Astrocyte (in vitro differentiated cells and primary cell): ENCODE measurements at regions not wholly inside any gene's neighbourhood (a gene's known extent, or its start where the extent isn't known, plus 50 kb on each side); places are given as distances from the start of the nearest gene placed in this dataset.

Source experiments
- DNase-seq: peaks from one replicate; pipeline ENCODE4 v3.0.0-alpha.2; 2010; ENCODE audit warnings: low read depth
- FAIRE-seq: peaks from 2 replicates; lab custom pipeline; 2011; peaks lifted over from hg19 to GRCh38; lab: Jason Lieb, UNC
- H2AFZ ChIP-seq: 2 replicates; pipeline ENCODE4 v1.6.0; 2012; ENCODE audit warnings: low read depth, low read length, inconsistent platforms
- H3K27ac ChIP-seq: 2 replicates; pipeline ENCODE4 v1.5.1; 2011; ENCODE audit warnings: low read depth, low read length, inconsistent platforms
- H3K27me3 ChIP-seq: 2 replicates; pipeline ENCODE4 v1.6.0; 2011; ENCODE audit warnings: low read length, inconsistent platforms; ENCODE audit not compliant: insufficient read depth
- H3K36me3 ChIP-seq: 2 replicates; pipeline ENCODE4 v1.5.1; 2011; ENCODE audit warnings: low read length, inconsistent platforms; ENCODE audit not compliant: insufficient read depth
- H3K4me1 ChIP-seq: 2 replicates; pipeline ENCODE4 v1.5.1; 2011; ENCODE audit warnings: low read length, inconsistent platforms; ENCODE audit not compliant: insufficient read depth
- H3K4me2 ChIP-seq: 2 replicates; pipeline ENCODE4 v1.6.0; 2012; ENCODE audit warnings: low read length, inconsistent platforms
- H3K4me3 ChIP-seq: 2 replicates; pipeline ENCODE4 v1.5.1; 2011; ENCODE audit warnings: low read depth, mild to moderate bottlenecking, low read length, inconsistent platforms; ENCODE audit not compliant: insufficient read depth
- H3K79me2 ChIP-seq: 2 replicates; pipeline ENCODE4 v1.6.0; 2012; ENCODE audit warnings: mild to moderate bottlenecking, low read length, inconsistent platforms; ENCODE audit not compliant: insufficient read depth
- H3K9ac ChIP-seq: 2 replicates; pipeline ENCODE4 v1.6.0; 2012; ENCODE audit warnings: mild to moderate bottlenecking, low read length, inconsistent platforms
- H3K9me3 ChIP-seq: 2 replicates; pipeline ENCODE4 v1.5.1; 2012; ENCODE audit warnings: low read depth, mild to moderate bottlenecking, low read length, inconsistent platforms; ENCODE audit not compliant: insufficient read depth
- H4K20me1 ChIP-seq: 2 replicates; pipeline ENCODE4 v1.6.0; 2012; ENCODE audit warnings: low read length, inconsistent platforms; ENCODE audit not compliant: insufficient read depth
- H3K27ac Mint-ChIP-seq: one replicate; pipeline ENCODE4 v1.8.0; 2021; ENCODE audit warnings: mild to moderate bottlenecking, mixed read lengths; ENCODE audit not compliant: unreplicated experiment
- H3K27me3 Mint-ChIP-seq: one replicate; pipeline ENCODE4 v1.8.0; 2021; ENCODE audit warnings: low read depth, mixed read lengths; ENCODE audit not compliant: unreplicated experiment
- H3K36me3 Mint-ChIP-seq: one replicate; pipeline ENCODE4 v1.8.0; 2021; ENCODE audit warnings: low read depth, mixed read lengths; ENCODE audit not compliant: unreplicated experiment
- H3K4me1 Mint-ChIP-seq: one replicate; pipeline ENCODE4 v1.8.0; 2021; ENCODE audit warnings: low read depth, mixed read lengths; ENCODE audit not compliant: unreplicated experiment
- H3K4me3 Mint-ChIP-seq: one replicate; pipeline ENCODE4 v1.8.0; 2021; ENCODE audit warnings: mild to moderate bottlenecking, moderate library complexity, mixed read lengths; ENCODE audit not compliant: unreplicated experiment
- H3K9me3 Mint-ChIP-seq: one replicate; pipeline ENCODE4 v1.8.0; 2021; ENCODE audit warnings: mild to moderate bottlenecking, mixed read lengths; ENCODE audit not compliant: unreplicated experiment
- EZH2 ChIP-seq: IDR thresholded peaks from 2 replicates; pipeline ENCODE4 v1.6.1; 2012; ENCODE audit warnings: mild to moderate bottlenecking, low read length, inconsistent platforms; ENCODE audit not compliant: insufficient read depth
- TF ChIP-seq, protein P1 (sequence below): IDR thresholded peaks from 2 replicates; pipeline ENCODE4 v1.5.1; 2011; ENCODE audit warnings: low read depth, mild to moderate bottlenecking, inconsistent platforms, low read length, moderate library complexity; ENCODE audit not compliant: insufficient read depth

GRCh38 chr1:78426408-78426807, 64.4 kb upstream of the PTGFR start:
- Histone ChIP-seq H3K4me1 (no peaks in the 10 kb centered on the region), H3K79me2 (no peaks in the 10 kb centered on the region), H3K27me3 (peaks cover 2% of the 10 kb centered on the region), H2AFZ (no peak overlapping the region), H3K27ac (no peak overlapping the region), H3K9me3 (no peaks in the 10 kb centered on the region), H3K4me2 (no peak overlapping the region), H4K20me1 (no peaks in the 10 kb centered on the region), H3K9ac (no peak overlapping the region), H3K4me3 (no peak overlapping the region), H3K36me3 (no peaks in the 10 kb centered on the region)
- Mint-ChIP-seq H3K27me3 (no peaks in the 10 kb centered on the region), H3K27ac (no peak overlapping the region), H3K9me3 (no peaks in the 10 kb centered on the region), H3K4me1 (no peaks in the 10 kb centered on the region), H3K4me3 (no peak overlapping the region), H3K36me3 (no peaks in the 10 kb centered on the region)
- FAIRE-seq (no peak), DNase-seq (no peak)
- TF ChIP-seq, protein P1, sequence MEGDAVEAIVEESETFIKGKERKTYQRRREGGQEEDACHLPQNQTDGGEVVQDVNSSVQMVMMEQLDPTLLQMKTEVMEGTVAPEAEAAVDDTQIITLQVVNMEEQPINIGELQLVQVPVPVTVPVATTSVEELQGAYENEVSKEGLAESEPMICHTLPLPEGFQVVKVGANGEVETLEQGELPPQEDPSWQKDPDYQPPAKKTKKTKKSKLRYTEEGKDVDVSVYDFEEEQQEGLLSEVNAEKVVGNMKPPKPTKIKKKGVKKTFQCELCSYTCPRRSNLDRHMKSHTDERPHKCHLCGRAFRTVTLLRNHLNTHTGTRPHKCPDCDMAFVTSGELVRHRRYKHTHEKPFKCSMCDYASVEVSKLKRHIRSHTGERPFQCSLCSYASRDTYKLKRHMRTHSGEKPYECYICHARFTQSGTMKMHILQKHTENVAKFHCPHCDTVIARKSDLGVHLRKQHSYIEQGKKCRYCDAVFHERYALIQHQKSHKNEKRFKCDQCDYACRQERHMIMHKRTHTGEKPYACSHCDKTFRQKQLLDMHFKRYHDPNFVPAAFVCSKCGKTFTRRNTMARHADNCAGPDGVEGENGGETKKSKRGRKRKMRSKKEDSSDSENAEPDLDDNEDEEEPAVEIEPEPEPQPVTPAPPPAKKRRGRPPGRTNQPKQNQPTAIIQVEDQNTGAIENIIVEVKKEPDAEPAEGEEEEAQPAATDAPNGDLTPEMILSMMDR: no peak
- TF ChIP-seq EZH2: no peak

DNA sequence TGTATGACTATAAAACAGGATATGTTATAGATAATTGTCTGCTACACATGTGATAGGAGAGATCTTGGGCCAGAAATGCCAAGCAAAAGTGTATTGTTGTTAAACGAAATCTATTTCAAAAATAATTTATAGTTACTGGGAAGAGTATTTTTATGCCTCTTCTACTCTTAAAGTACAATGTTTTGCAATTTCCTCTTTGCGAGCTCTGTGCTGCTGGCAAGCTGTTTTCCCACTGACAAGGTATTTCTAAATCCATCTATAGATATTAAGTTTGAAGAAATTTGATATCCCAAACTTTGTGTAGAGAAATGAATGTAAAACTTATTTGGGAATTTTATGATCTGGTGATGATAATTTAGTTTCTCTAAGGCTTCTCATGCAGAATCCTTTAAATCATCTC, 63.3 kb upstream of the PTGFR start:
- H3K4me3 Mint-ChIP-seq: no peak overlapping the region
- no peaks in the 10 kb centered on the region for H3K4me1 ChIP-seq
- no peaks in the 10 kb centered on the region for H4K20me1 ChIP-seq
- H3K9me3 Mint-ChIP-seq: no peaks in the 10 kb centered on the region
- no peak for TF ChIP-seq EZH2
- TF ChIP-seq, protein P1: no peak
- no peaks in the 10 kb centered on the region for H3K9me3 ChIP-seq
- H2AFZ ChIP-seq: no peak overlapping the region
- H3K27me3 ChIP-seq: peaks cover 2% of the 10 kb centered on the region
- no peaks in the 10 kb centered on the region for H3K36me3 ChIP-seq
- no peak overlapping the region for H3K27ac ChIP-seq
- no peaks in the 10 kb centered on the region for H3K79me2 ChIP-seq
- H3K4me1 Mint-ChIP-seq: no peaks in the 10 kb centered on the region
- DNase-seq: no peak
- H3K4me3 ChIP-seq: no peak overlapping the region
- no peak for FAIRE-seq
- H3K27me3 Mint-ChIP-seq: no peaks in the 10 kb centered on the region
- H3K27ac Mint-ChIP-seq: no peak overlapping the region
- no peak overlapping the region for H3K9ac ChIP-seq
- H3K4me2 ChIP-seq: no peak overlapping the region
- no peaks in the 10 kb centered on the region for H3K36me3 Mint-ChIP-seq

- H3K79me2 ChIP-seq: no peaks in the 10 kb centered on the region
- H3K27me3 ChIP-seq: no peaks in the 10 kb centered on the region
- no peaks in the 10 kb centered on the region for H3K4me1 ChIP-seq
- H3K27ac ChIP-seq: no peak overlapping the region
- Mint-ChIP-seq H3K27ac (no peak overlapping the region), H3K4me1 (peaks cover 4% of the 10 kb centered on the region), H3K4me3 (no peak overlapping the region), H3K27me3 (no peaks in the 10 kb centered on the region), H3K36me3 (no peaks in the 10 kb centered on the region), H3K9me3 (no peaks in the 10 kb centered on the region)
- DNase-seq (no peak), FAIRE-seq (no peak)
- no peak overlapping the region for H2AFZ ChIP-seq
- H3K4me3 ChIP-seq: no peak overlapping the region
- H3K36me3 ChIP-seq: no peaks in the 10 kb centered on the region
- H3K4me2 ChIP-seq: no peak overlapping the region
- no peaks in the 10 kb centered on the region for H4K20me1 ChIP-seq
- TF ChIP-seq, protein P1: no peak
- no peak for TF ChIP-seq EZH2
- no peak overlapping the region for H3K9ac ChIP-seq
- no peaks in the 10 kb centered on the region for H3K9me3 ChIP-seq
These were observed 58.8 kb upstream of the PTGFR start for GRCh38 chr1:78432016-78432415.
